Endothelial cell (in vitro differentiated cells): ENCODE measurements at regions not wholly inside any gene's neighbourhood (a gene's known extent, or its start where the extent isn't known, plus 50 kb on each side); places are given as distances from the start of the nearest gene placed in this dataset.

Source experiments
- DNase-seq: peaks from one replicate; pipeline ENCODE4 v3.0.0; 2021; ENCODE audit warnings: low spot score
- H3K27ac Mint-ChIP-seq: one replicate; pipeline ENCODE4 v1.8.0; 2021; ENCODE audit warnings: mixed read lengths, inconsistent platforms; ENCODE audit not compliant: unreplicated experiment
- H3K27me3 Mint-ChIP-seq: one replicate; pipeline ENCODE4 v1.8.0; 2021; ENCODE audit warnings: mild to moderate bottlenecking, moderate library complexity, mixed read lengths, inconsistent platforms; ENCODE audit not compliant: unreplicated experiment
- H3K36me3 Mint-ChIP-seq: one replicate; pipeline ENCODE4 v1.8.0; 2021; ENCODE audit warnings: mild to moderate bottlenecking, low read depth, mixed read lengths, inconsistent platforms; ENCODE audit not compliant: unreplicated experiment
- H3K4me1 Mint-ChIP-seq: one replicate; pipeline ENCODE4 v1.8.0; 2021; ENCODE audit warnings: mild to moderate bottlenecking, mixed read lengths, inconsistent platforms; ENCODE audit not compliant: unreplicated experiment
- H3K4me3 Mint-ChIP-seq: one replicate; pipeline ENCODE4 v1.8.0; 2021; ENCODE audit warnings: mild to moderate bottlenecking, mixed read lengths, inconsistent platforms; ENCODE audit not compliant: unreplicated experiment
- H3K9me3 Mint-ChIP-seq: one replicate; pipeline ENCODE4 v1.8.0; 2021; ENCODE audit warnings: mixed read lengths, inconsistent platforms; ENCODE audit not compliant: unreplicated experiment
- TF ChIP-seq, protein P1 (sequence below): fragments of 200-600 bp; sonication (generic); IDR thresholded peaks from one replicate; pipeline ENCODE4 v1.5.0; 2021; ENCODE audit warnings: antibody characterized with exemption; ENCODE audit not compliant: unreplicated experiment

DNA sequence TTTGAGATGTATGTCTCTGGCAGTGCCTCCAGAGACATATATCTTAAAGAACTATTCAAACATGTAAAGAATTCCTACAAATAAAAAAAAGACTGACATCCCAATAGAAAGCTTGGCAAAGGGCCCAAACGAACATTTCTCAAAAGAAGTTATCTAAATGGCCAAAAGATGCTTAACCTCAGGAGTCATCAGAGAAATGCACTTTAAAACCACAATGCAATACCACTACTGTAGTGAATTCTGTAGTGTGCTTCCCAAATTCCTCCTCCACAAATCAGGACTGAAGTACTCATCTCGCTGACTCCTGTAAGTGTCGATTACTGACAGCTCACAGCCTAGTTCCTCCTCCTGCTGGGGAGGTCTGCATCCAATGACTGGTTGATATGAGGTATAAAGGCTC is 129.0 kb upstream of the MAMLD1 start:
- H3K36me3 Mint-ChIP-seq = no peaks in the 10 kb centered on the region
- H3K4me1 Mint-ChIP-seq = no peaks in the 10 kb centered on the region
- no peaks in the 10 kb centered on the region for H3K9me3 Mint-ChIP-seq
- DNase-seq = no peak
- peaks cover 2% of the 10 kb centered on the region for H3K27me3 Mint-ChIP-seq
- H3K4me3 Mint-ChIP-seq = no peak overlapping the region
- TF ChIP-seq, protein P1, sequence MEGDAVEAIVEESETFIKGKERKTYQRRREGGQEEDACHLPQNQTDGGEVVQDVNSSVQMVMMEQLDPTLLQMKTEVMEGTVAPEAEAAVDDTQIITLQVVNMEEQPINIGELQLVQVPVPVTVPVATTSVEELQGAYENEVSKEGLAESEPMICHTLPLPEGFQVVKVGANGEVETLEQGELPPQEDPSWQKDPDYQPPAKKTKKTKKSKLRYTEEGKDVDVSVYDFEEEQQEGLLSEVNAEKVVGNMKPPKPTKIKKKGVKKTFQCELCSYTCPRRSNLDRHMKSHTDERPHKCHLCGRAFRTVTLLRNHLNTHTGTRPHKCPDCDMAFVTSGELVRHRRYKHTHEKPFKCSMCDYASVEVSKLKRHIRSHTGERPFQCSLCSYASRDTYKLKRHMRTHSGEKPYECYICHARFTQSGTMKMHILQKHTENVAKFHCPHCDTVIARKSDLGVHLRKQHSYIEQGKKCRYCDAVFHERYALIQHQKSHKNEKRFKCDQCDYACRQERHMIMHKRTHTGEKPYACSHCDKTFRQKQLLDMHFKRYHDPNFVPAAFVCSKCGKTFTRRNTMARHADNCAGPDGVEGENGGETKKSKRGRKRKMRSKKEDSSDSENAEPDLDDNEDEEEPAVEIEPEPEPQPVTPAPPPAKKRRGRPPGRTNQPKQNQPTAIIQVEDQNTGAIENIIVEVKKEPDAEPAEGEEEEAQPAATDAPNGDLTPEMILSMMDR = no peak
- H3K27ac Mint-ChIP-seq = no peak overlapping the region

DNA sequence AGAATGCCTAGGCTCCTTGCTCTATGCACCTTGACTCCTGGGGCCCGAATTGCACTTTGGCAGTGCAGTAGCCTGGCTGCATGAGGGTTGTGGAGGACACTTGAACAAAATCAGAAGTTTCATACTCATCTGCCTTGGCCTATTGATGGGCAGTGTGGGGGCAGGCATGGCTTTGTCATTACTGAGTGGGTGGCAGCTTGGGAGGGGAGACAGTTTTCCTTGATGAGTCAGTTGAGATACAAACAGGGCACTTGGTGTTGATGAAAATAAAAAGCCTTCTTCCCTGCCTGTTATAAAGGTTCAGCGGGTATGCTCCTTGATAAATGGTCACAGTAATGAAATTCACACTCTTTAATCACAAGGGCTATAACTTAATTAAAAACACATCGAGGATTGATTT is 126.8 kb upstream of the MAMLD1 start:
- no peak for DNase-seq
- Mint-ChIP-seq H3K27ac (no peak overlapping the region), H3K9me3 (no peaks in the 10 kb centered on the region), H3K27me3 (no peaks in the 10 kb centered on the region), H3K4me3 (no peak overlapping the region), H3K36me3 (no peaks in the 10 kb centered on the region), H3K4me1 (no peaks in the 10 kb centered on the region)
- TF ChIP-seq, protein P1 = no peak

DNA sequence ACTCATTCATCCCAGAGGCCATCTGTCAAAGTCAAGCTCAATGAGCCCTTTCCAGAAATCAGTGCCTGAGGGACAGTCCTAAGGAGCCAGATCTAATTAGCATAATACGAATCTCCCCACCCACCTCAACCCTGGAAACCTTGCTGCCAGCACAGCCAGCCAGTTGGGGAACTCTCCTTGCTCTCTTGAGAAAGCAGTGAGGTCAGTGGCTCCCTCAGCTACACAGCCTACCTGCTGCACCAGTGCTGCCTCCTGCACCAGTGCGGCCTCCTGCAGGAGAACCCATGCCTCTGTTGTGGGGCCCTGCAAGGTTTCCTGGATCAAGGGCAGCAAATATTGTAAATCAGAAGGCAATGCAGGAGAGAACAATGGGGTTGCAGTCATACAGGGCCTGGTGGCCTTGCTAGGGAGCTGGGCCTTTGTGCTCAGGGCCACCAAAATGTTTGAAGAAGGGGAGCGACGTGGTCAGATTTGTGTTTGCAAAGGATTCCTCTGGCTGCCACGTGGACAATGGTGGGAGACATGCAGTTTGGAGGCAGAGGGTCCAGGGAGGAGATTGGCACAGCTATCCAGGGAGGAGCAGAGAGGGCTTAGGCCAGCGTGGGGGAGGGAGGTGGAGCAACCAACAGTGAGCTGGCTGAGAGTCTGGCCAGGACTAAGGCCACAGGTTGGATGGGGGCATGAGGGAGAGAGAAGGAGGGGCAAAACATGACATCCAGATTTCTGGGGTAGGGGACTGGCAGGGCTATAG is 124.3 kb upstream of the MAMLD1 start:
- Mint-ChIP-seq H3K27me3 (no peaks in the 10 kb centered on the region), H3K9me3 (no peaks in the 10 kb centered on the region), H3K27ac (no peak overlapping the region), H3K36me3 (no peaks in the 10 kb centered on the region), H3K4me1 (no peaks in the 10 kb centered on the region), H3K4me3 (no peak overlapping the region)
- no peak for DNase-seq
- TF ChIP-seq, protein P1 = no peak

DNA sequence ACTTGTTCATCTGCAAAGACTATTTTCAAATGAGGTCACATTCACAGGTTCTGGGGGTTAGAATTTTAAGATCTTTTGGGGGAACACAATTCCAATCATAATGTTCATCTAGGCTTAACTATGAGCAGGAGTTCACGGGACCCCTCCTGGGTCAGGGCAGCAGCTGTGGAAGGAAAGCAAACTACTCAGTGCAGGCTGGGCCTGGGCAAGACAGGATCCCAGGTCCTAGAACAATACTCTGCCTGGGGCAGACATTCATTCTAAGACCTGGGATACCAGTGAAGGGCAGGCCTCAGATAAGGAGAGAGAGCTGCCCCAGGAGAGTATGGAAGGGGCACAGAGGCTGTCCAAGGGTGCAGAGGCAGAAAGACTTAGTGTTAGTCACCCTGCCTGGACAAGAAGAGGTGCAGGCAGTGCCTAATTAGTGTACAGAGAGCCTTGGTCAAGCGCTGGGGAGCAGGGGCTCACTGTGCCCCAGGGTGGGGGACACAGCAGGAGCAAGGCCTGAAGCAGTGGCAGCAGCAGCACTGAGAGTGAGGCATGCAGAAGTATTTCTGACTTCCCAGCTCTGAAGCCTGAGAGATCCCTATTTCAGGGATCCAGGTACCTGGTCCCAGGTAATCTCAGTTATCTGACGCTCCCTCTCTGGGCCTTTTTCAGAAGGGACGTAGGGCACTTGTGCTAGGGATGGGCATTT is 123.0 kb upstream of the MAMLD1 start:
- no peaks in the 10 kb centered on the region for H3K36me3 Mint-ChIP-seq
- no peak for DNase-seq
- no peak overlapping the region for H3K27ac Mint-ChIP-seq
- H3K4me3 Mint-ChIP-seq = no peak overlapping the region
- H3K27me3 Mint-ChIP-seq = no peaks in the 10 kb centered on the region
- H3K9me3 Mint-ChIP-seq = no peaks in the 10 kb centered on the region
- TF ChIP-seq, protein P1 = no peak
- H3K4me1 Mint-ChIP-seq = no peaks in the 10 kb centered on the region

DNA sequence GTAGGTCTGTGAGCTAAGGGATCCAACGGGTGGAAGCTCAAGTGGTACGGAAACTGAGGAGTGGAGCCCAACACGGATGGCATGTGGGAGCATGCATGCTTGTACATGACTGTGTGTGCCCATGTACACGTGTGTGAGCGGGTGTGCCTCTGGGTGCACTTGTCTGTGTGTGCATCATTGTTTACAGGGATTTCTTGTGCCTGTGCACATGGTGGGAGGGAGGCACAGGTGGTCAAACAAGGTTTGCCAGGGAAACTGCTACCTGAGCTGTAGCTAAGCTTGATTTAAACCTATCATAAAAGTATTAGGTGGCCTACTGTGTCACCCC is 122.5 kb upstream of the MAMLD1 start:
- DNase-seq = no peak
- TF ChIP-seq, protein P1 = no peak
- no peaks in the 10 kb centered on the region for H3K9me3 Mint-ChIP-seq
- H3K4me3 Mint-ChIP-seq = no peak overlapping the region
- H3K27me3 Mint-ChIP-seq = no peaks in the 10 kb centered on the region
- no peak overlapping the region for H3K27ac Mint-ChIP-seq
- H3K36me3 Mint-ChIP-seq = no peaks in the 10 kb centered on the region
- no peaks in the 10 kb centered on the region for H3K4me1 Mint-ChIP-seq
